ENCODE measurements at regions not wholly inside any gene's neighbourhood (a gene's known extent, or its start where the extent isn't known, plus 50 kb on each side); places are given as distances from the start of the nearest gene placed in this dataset.

DNA sequence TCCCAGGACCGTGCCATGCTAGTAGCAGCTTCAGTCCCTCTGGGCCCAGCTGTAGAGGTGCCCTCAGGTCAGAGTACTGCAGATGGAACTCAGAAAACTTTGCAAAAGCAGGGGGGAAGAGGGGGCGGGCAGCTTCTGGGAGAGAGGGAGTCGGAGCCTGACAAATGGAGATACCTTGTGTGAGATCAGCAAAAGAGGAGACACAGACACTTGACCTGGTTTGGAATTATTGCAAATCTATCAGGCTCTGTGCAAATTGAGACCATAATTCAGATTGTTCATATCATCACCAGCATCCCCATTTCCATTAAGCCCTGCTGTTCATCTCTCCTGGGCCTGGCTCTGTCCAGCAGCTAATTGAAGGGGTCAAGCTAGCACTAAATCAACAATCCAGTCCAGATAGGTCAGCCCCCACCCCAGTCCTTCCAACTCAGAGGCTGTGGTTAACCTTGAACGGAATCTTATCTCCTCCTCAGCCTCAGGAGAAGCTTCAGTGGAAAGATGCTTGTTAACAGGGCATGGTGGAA, 292.6 kb upstream of the PLET1 start:
- Histone ChIP-seq H4K20me1 (ENCODE audit: control insufficient read depth, insufficient read depth, low read depth, low read length) (no peaks in the 10 kb centered on the region), H3K9me3 (ENCODE audit: control insufficient read depth, insufficient read depth, low read length) (no peaks in the 10 kb centered on the region), H3K4me1 (ENCODE audit: control insufficient read depth, low read length) (no peaks in the 10 kb centered on the region), H3K27ac (ENCODE audit: low read depth, low read length) (no peak overlapping the region), H3K9me2 (replicated peaks; ENCODE audit: control insufficient read depth, low read length) (no peaks in the 10 kb centered on the region), H3K36me3 (ENCODE audit: control insufficient read depth, low read length) (no peaks in the 10 kb centered on the region), H3K27me3 (ENCODE audit: control insufficient read depth, low read length) (peaks cover 10% of the 10 kb centered on the region), H3K4me2 (ENCODE audit: low read length) (no peak overlapping the region), H3K79me2 (ENCODE audit: control insufficient read depth, low read length) (no peaks in the 10 kb centered on the region), H3K4me3 (ENCODE audit: low read length) (no peak overlapping the region), H3F3A (ENCODE audit: control insufficient read depth, insufficient read depth) (no peaks in the 10 kb centered on the region)
- no peak for TF ChIP-seq EZH2phosphoT487 (IDR thresholded peaks at IDR 0.05; ENCODE audit: borderline replicate concordance, low read length)
- TF ChIP-seq, protein P1, sequence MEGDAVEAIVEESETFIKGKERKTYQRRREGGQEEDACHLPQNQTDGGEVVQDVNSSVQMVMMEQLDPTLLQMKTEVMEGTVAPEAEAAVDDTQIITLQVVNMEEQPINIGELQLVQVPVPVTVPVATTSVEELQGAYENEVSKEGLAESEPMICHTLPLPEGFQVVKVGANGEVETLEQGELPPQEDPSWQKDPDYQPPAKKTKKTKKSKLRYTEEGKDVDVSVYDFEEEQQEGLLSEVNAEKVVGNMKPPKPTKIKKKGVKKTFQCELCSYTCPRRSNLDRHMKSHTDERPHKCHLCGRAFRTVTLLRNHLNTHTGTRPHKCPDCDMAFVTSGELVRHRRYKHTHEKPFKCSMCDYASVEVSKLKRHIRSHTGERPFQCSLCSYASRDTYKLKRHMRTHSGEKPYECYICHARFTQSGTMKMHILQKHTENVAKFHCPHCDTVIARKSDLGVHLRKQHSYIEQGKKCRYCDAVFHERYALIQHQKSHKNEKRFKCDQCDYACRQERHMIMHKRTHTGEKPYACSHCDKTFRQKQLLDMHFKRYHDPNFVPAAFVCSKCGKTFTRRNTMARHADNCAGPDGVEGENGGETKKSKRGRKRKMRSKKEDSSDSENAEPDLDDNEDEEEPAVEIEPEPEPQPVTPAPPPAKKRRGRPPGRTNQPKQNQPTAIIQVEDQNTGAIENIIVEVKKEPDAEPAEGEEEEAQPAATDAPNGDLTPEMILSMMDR (IDR thresholded peaks at IDR 0.05; ENCODE audit: low read depth, low read length, poor library complexity, severe bottlenecking): no peak

DNA sequence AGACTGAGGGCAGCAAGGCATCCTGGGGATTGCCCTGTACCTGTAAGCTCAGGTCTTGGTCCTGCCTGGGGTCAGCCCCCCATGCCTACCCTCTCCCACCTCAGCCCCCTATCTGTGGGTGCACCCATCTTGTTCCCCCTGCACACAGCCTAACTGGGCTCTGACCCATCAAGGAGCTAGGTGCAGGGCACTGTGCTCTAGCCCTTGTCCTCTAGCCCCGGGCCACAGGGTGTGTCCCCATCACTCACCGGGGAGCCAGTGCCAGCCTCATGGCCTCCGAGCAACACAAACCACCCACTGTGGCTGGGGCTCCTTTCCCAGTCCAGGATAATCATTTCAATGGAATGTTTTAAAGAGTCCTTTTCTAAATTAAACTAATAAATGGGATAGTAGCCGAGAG, 293.9 kb upstream of the PLET1 start:
- H3K36me3 ChIP-seq (ENCODE audit: control insufficient read depth, low read length): no peaks in the 10 kb centered on the region

DNA sequence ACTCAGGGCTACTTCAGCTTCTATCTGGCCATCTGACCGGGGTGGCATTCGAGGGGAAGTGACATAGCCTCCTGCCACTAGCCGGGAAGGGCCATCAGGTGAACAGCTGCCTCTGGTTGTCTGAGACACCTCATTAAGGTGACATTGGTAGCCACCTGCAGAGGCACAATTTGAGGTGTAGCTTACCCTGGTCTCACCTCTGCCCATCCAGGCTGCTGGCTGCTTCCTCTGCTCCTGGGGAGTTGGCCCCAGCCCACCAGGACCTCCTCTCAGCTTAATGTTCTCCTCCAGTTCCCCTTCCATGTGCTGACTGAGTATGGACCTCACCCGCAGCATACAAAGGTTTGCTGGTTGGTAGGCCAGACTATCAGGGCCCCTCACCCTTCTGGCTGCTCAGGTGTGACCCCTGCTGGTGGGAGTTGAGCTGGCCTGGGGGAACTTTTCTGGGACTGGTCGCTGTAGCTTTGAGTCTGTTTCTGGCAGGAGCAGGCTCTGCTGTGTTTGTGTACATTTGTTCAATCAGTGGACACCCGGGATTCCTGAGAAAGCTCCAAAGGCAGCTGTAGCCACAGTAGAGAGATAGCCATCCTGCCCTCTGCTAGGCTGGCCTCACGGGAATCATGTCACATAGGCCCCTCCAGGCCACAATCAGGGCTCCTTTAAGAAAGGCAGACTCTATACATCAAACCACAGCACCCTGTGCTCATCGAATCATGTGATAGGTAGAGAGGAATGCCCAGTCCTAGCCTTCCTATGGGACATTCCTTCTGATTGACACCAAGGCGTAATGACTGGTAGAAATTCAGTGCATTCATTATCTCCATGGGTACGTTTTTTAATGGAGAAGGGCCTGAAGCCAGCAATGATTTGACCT, 295.1 kb upstream of the PLET1 start:
- H3K36me3 ChIP-seq (ENCODE audit: control insufficient read depth, low read length): no peaks in the 10 kb centered on the region
- TF ChIP-seq, protein P1 (IDR thresholded peaks at IDR 0.05; ENCODE audit: low read depth, low read length, poor library complexity, severe bottlenecking): peak; percentile 78
- no peak for TF ChIP-seq EZH2phosphoT487 (IDR thresholded peaks at IDR 0.05; ENCODE audit: borderline replicate concordance, low read length)
- H3K27me3 ChIP-seq (ENCODE audit: control insufficient read depth, low read length): no peaks in the 10 kb centered on the region
- H3K27ac ChIP-seq (ENCODE audit: low read depth, low read length): no peak overlapping the region
- no peaks in the 10 kb centered on the region for H3K9me2 ChIP-seq (replicated peaks; ENCODE audit: control insufficient read depth, low read length)
- H4K20me1 ChIP-seq (ENCODE audit: control insufficient read depth, insufficient read depth, low read depth, low read length): no peaks in the 10 kb centered on the region
- no peak overlapping the region for H3K4me2 ChIP-seq (ENCODE audit: low read length)
- H3F3A ChIP-seq (ENCODE audit: control insufficient read depth, insufficient read depth): no peaks in the 10 kb centered on the region
- no peaks in the 10 kb centered on the region for H3K79me2 ChIP-seq (ENCODE audit: control insufficient read depth, low read length)
- H3K4me1 ChIP-seq (ENCODE audit: control insufficient read depth, low read length): no peaks in the 10 kb centered on the region
- H3K9me3 ChIP-seq (ENCODE audit: control insufficient read depth, insufficient read depth, low read length): no peaks in the 10 kb centered on the region
- H3K4me3 ChIP-seq (ENCODE audit: low read length): no peak overlapping the region

More for the DNA sequence above, 293.9 kb upstream of the PLET1 start:
- Histone ChIP-seq H3K9me2 (replicated peaks; ENCODE audit: control insufficient read depth, low read length) (no peaks in the 10 kb centered on the region), H4K20me1 (ENCODE audit: control insufficient read depth, insufficient read depth, low read depth, low read length) (no peaks in the 10 kb centered on the region), H3K27me3 (ENCODE audit: control insufficient read depth, low read length) (0 out of 2 replicates have a peak, but pooled peaks cover 4% of the 10 kb centered on the region), H3K9me3 (ENCODE audit: control insufficient read depth, insufficient read depth, low read length) (no peaks in the 10 kb centered on the region), H3K4me1 (ENCODE audit: control insufficient read depth, low read length) (no peaks in the 10 kb centered on the region), H3K4me3 (ENCODE audit: low read length) (no peak overlapping the region), H3K79me2 (ENCODE audit: control insufficient read depth, low read length) (no peaks in the 10 kb centered on the region), H3K27ac (ENCODE audit: low read depth, low read length) (no peak overlapping the region), H3K4me2 (ENCODE audit: low read length) (no peak overlapping the region), H3F3A (ENCODE audit: control insufficient read depth, insufficient read depth) (no peaks in the 10 kb centered on the region)
- no peak for TF ChIP-seq EZH2phosphoT487 (IDR thresholded peaks at IDR 0.05; ENCODE audit: borderline replicate concordance, low read length)
- TF ChIP-seq, protein P1 (IDR thresholded peaks at IDR 0.05; ENCODE audit: low read depth, low read length, poor library complexity, severe bottlenecking): no peak

All from DOHH2 (cell line).